ENCODE measurements at regions not wholly inside any gene's neighbourhood (a gene's known extent, or its start where the extent isn't known, plus 50 kb on each side); places are given as distances from the start of the nearest gene placed in this dataset.

- Mint-ChIP-seq H3K4me3 (no peak overlapping the region), H3K9me3 (peaks cover 23% of the 10 kb centered on the region), H3K27me3 (ENCODE audit: low read depth) (no peaks in the 10 kb centered on the region), H3K27ac (peak overlapping the region; percentile 55), H3K36me3 (peaks cover 26% of the 10 kb centered on the region), H3K4me1 (peaks cover 35% of the 10 kb centered on the region)
- no peak for DNase-seq (ENCODE audit: low spot score in 2 of 2, unreplicated experiment in 2 of 2)
- TF ChIP-seq, protein P1, sequence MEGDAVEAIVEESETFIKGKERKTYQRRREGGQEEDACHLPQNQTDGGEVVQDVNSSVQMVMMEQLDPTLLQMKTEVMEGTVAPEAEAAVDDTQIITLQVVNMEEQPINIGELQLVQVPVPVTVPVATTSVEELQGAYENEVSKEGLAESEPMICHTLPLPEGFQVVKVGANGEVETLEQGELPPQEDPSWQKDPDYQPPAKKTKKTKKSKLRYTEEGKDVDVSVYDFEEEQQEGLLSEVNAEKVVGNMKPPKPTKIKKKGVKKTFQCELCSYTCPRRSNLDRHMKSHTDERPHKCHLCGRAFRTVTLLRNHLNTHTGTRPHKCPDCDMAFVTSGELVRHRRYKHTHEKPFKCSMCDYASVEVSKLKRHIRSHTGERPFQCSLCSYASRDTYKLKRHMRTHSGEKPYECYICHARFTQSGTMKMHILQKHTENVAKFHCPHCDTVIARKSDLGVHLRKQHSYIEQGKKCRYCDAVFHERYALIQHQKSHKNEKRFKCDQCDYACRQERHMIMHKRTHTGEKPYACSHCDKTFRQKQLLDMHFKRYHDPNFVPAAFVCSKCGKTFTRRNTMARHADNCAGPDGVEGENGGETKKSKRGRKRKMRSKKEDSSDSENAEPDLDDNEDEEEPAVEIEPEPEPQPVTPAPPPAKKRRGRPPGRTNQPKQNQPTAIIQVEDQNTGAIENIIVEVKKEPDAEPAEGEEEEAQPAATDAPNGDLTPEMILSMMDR (IDR thresholded peaks at IDR 0.05; ENCODE audit: unreplicated experiment): no peak
These were observed 527.7 kb upstream of the TGFBR2 start for GRCh38 chr3:30078736-30079135.

- peaks cover 50% of the 10 kb centered on the region for H3K4me1 Mint-ChIP-seq
These were observed 524.5 kb upstream of the TGFBR2 start for GRCh38 chr3:30081904-30082303.

DNA sequence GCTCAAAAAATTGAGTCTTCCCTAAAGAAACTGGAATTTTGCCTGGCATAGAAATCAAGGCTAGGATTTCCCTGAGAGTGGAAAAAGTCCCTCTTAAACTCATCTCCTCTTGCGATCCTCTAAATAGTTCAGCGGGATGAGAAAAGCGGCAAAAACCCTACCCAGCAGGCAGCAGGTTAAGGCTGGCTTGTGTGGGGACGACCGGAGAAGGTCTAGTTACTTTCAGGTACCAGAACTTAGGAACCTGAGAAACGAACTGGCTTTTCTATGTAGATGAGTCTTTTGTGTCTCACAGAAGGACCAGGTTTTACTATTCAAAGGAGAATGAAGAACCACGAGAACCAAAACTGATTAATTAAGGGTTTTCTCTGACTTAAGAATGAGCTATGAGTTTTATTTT, 523.7 kb upstream of the TGFBR2 start:
- peaks cover 46% of the 10 kb centered on the region for H3K4me1 Mint-ChIP-seq
- H3K36me3 Mint-ChIP-seq: peaks cover 9% of the 10 kb centered on the region
- peaks cover 7% of the 10 kb centered on the region for H3K9me3 Mint-ChIP-seq
- TF ChIP-seq, protein P1 (IDR thresholded peaks at IDR 0.05; ENCODE audit: unreplicated experiment): no peak
- no peak for DNase-seq (ENCODE audit: low spot score in 2 of 2, unreplicated experiment in 2 of 2)
- H3K27me3 Mint-ChIP-seq (ENCODE audit: low read depth): no peaks in the 10 kb centered on the region
- H3K27ac Mint-ChIP-seq: peak overlapping the region; percentile 39
- H3K4me3 Mint-ChIP-seq: no peak overlapping the region

More at GRCh38 chr3:30081904-30082303, 524.5 kb upstream of the TGFBR2 start:
- peaks cover 13% of the 10 kb centered on the region for H3K36me3 Mint-ChIP-seq
- TF ChIP-seq, protein P1 (IDR thresholded peaks at IDR 0.05; ENCODE audit: unreplicated experiment): no peak
- no peak for DNase-seq (ENCODE audit: low spot score in 2 of 2, unreplicated experiment in 2 of 2)
- peaks cover 12% of the 10 kb centered on the region for H3K9me3 Mint-ChIP-seq
- H3K27me3 Mint-ChIP-seq (ENCODE audit: low read depth): no peaks in the 10 kb centered on the region
- H3K4me3 Mint-ChIP-seq: no peak overlapping the region
- no peak overlapping the region for H3K27ac Mint-ChIP-seq

DNA sequence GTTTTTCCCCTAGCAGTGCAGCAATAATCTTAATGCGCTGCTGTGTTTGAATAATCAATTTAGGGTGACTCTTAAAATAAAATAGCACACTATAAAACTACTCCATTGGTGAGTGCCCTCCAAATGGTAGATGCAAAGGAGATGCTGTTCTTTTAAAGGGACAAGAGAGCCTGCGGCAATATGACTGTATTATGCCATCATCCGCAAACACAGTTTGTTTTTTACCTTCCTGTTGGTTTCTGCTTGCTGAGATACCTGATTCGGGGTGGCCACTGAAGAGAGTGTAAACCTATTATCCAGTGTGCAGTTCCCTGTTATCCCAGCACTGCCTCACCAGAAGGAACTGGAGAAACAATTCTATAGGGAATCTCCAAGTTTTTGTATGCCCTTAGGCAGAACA, 523.1 kb upstream of the TGFBR2 start:
- DNase-seq (ENCODE audit: low spot score in 2 of 2, unreplicated experiment in 2 of 2): no peak
- Mint-ChIP-seq H3K4me3 (no peak overlapping the region), H3K36me3 (peaks cover 8% of the 10 kb centered on the region)

DNA sequence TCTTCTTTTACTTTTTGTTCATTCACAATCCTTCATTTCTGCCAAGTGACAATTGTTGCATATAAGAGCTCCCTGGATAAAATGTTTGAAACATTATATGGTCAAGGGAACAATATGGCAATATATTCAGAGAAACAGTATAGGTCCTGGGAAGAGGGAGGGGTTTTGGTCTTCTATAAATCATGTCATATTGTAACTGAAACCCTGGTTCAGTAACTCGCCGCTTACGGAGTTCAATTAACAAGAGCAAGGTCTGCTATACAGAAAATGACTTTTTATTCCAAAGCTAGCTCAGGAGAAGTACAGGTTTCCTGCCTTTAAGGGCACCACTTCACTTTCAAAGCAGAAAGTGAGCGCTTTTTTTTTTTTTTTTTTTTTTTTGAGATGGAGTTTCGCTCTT, 522.1 kb upstream of the TGFBR2 start:
- no peak for DNase-seq (ENCODE audit: low spot score in 2 of 2, unreplicated experiment in 2 of 2)
- Mint-ChIP-seq H3K36me3 (peaks cover 8% of the 10 kb centered on the region), H3K9me3 (peaks cover 5% of the 10 kb centered on the region), H3K4me1 (peaks cover 36% of the 10 kb centered on the region), H3K27me3 (ENCODE audit: low read depth) (no peaks in the 10 kb centered on the region), H3K4me3 (no peak overlapping the region), H3K27ac (peak overlapping the region; percentile 54)
- TF ChIP-seq, protein P1 (IDR thresholded peaks at IDR 0.05; ENCODE audit: unreplicated experiment): no peak

More for the DNA sequence above, 523.1 kb upstream of the TGFBR2 start:
- Mint-ChIP-seq H3K4me1 (peaks cover 43% of the 10 kb centered on the region), H3K27ac (peak overlapping the region; percentile 31), H3K9me3 (peaks cover 5% of the 10 kb centered on the region), H3K27me3 (ENCODE audit: low read depth) (no peaks in the 10 kb centered on the region)
- TF ChIP-seq, protein P1 (IDR thresholded peaks at IDR 0.05; ENCODE audit: unreplicated experiment): no peak

- Mint-ChIP-seq H3K9me3 (peaks cover 5% of the 10 kb centered on the region), H3K27me3 (ENCODE audit: low read depth) (no peaks in the 10 kb centered on the region), H3K36me3 (peaks cover 8% of the 10 kb centered on the region), H3K27ac (peak overlapping the region; percentile 86), H3K4me1 (peaks cover 36% of the 10 kb centered on the region), H3K4me3 (no peak overlapping the region)
- TF ChIP-seq, protein P1 (IDR thresholded peaks at IDR 0.05; ENCODE audit: unreplicated experiment): no peak
- no peak for DNase-seq (ENCODE audit: low spot score in 2 of 2, unreplicated experiment in 2 of 2)
These were observed 521.4 kb upstream of the TGFBR2 start for GRCh38 chr3:30084971-30085403.
